Uterus (tissue), 3 donors: ENCODE measurements at regions not wholly inside any gene's neighbourhood (a gene's known extent, or its start where the extent isn't known, plus 50 kb on each side); places are given as distances from the start of the nearest gene placed in this dataset.
A peak's percentile ranks its signal among the peaks of the same experiment; 100 is the strongest.
"Not testable (repeated sequence)": the region's sequence is repeated elsewhere in the genome, so short reads cannot be mapped to it uniquely, and the experiment has no call there.

ENCODE experiments used
- DNase-seq, 2 donors: peaks; one replicate each; pipeline ENCODE4 v3.0.0-alpha.2; 2019 to 2020
- H3K27ac ChIP-seq, 2 donors: fragments of 200-600 bp; sonication (generic); 1 replicate in 1 of 2; 2 replicates in 1 of 2; pipeline ENCODE4 v1.5.1; 2016 to 2018
- H3K27me3 ChIP-seq, 2 donors: fragments of 200-600 bp; sonication (generic); one replicate each; pipeline ENCODE4 v1.5.1; 2018 to 2019; ENCODE audit warnings: control low read depth in 1 of 2
- H3K36me3 ChIP-seq, 2 donors: fragments of 200-600 bp; sonication (generic); one replicate each; pipeline ENCODE4 v1.5.1; 2019; ENCODE audit warnings: control low read depth in 1 of 2
- H3K4me1 ChIP-seq, 2 donors: fragments of 200-600 bp; sonication (generic); one replicate each; pipeline ENCODE4 v1.5.1; 2018 to 2019; ENCODE audit warnings: control low read depth in 1 of 2
- H3K4me3 ChIP-seq, 2 donors: fragments of 200-600 bp; sonication (generic); 1 replicate in 1 of 2; 2 replicates in 1 of 2; pipeline ENCODE4 v1.5.1; 2018 to 2019; ENCODE audit warnings: mild to moderate bottlenecking in 1 of 2
- H3K9me3 ChIP-seq, 2 donors: fragments of 200-600 bp; sonication (generic); one replicate each; pipeline ENCODE4 v1.5.1; 2019; ENCODE audit warnings: control low read depth in 1 of 2
- POLR2A ChIP-seq, 2 donors: fragments of 450-650 bp; IDR thresholded peaks; one replicate each; pipeline ENCODE4 v1.6.1; 2016; ENCODE audit warnings: antibody characterized with exemption in 2 of 2, mild to moderate bottlenecking in 1 of 2, moderate library complexity in 1 of 2
- intact Hi-C: fragments of 100-400 bp; cut with DNase I; formaldehyde crosslinking; loops from one replicate; pipeline ENCODE4 v1.15.1; 2023; ENCODE audit warnings: low total_unique reads
- TF ChIP-seq, protein P1 (sequence below), 4 experiments: fragments of 200-600 bp in 2 of 4; fragments of 450-650 bp in 2 of 4; sonication (generic) in 2 of 4; IDR thresholded peaks; one replicate each; pipeline ENCODE4 v1.5.1; 2016 to 2019; ENCODE audit warnings: antibody characterized with exemption in 4 of 4, mild to moderate bottlenecking in 2 of 4, moderate library complexity in 1 of 4
- donor health status: DM: yes; HTN: yes; CAD: no.

GRCh38 chr11:4315292-4315691, 52.9 kb downstream of the OR52B4 start:
- H3K4me3 ChIP-seq, H3K27ac ChIP-seq, DNase-seq, intact Hi-C loops, H3K9me3 ChIP-seq, H3K27me3 ChIP-seq, H3K36me3 ChIP-seq, H3K4me1 ChIP-seq: not testable (repeated sequence)

DNA sequence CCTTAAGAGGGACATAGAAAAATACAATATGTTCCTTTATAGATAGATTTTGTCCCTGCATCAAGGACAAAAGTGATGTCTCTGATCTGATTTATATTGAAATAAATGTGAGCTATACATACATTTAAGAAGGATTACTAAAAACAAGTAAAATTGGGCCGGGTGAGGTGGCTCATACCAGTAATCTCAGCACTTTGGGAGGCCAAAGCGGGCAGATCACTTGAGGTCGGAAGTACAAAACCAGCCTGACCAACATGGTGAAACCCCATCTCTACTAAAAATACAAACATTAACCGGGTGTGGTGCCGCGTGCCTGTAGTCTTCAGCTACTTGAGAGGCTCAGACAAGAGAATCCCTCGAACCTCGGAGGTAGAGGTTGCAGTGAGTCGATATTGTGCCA, 91.0 kb downstream of the OR52B4 start:
- H3K36me3 ChIP-seq, DNase-seq, H3K9me3 ChIP-seq, H3K27ac ChIP-seq, H3K4me1 ChIP-seq, intact Hi-C loops, H3K27me3 ChIP-seq, H3K4me3 ChIP-seq: not testable (repeated sequence)

DNA sequence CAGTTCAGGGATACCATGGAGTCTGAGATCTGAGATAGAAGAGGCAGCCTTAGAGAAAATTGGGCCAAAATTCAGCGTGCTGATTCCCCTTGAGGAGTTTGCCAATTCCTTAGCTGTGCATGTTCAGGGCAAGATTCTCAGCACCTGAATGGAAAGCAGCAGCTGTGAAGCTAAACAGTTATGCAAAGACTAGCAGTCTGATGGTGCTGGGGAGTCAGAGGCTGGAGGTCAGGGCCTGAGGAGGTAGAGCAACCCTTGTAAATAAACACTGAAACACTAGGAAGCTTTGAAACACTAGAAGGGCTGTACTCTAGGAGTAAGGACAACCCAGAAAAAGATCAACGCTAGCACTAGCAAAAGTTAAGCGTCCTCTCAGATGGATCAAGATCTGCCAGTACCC, 117.1 kb downstream of the OR52B4 start:
- H3K36me3 ChIP-seq, DNase-seq, H3K4me1 ChIP-seq, H3K9me3 ChIP-seq, intact Hi-C loops, H3K27ac ChIP-seq, H3K27me3 ChIP-seq, H3K4me3 ChIP-seq: not testable (repeated sequence)

GRCh38 chr11:4249475-4249874, 118.7 kb downstream of the OR52B4 start:
- H3K4me1 ChIP-seq, H3K27ac ChIP-seq, H3K27me3 ChIP-seq, intact Hi-C loops, DNase-seq, H3K4me3 ChIP-seq, H3K36me3 ChIP-seq, H3K9me3 ChIP-seq: not testable (repeated sequence)

DNA sequence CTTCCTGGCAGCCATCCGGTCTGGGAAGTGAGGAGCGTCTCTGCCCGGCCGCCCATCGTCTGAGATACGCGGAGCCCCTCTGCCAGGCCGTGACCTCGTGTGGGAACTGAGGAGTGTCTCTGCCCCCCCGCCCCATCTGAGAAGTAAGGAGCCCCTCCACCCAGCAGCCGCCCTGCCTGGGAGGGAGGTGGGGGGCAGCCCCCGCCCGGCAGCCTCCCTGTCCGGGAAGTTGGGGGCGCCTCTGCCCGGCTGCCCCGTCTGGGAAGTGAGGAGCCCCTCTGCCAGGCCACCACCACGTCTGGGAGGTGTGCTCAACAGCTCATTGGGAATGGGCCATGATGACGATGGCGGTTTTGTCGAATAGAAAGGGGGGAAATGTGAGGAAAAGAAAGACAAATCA, 130.4 kb downstream of the OR52B4 start:
- DNase-seq, H3K36me3 ChIP-seq, H3K9me3 ChIP-seq, H3K4me1 ChIP-seq, intact Hi-C loops, H3K27me3 ChIP-seq, H3K4me3 ChIP-seq, H3K27ac ChIP-seq: not testable (repeated sequence)

- H3K4me3 ChIP-seq, H3K27ac ChIP-seq, H3K4me1 ChIP-seq, H3K36me3 ChIP-seq, DNase-seq, intact Hi-C loops, H3K9me3 ChIP-seq, H3K27me3 ChIP-seq: not testable (repeated sequence)
These were observed 124.3 kb downstream of the RRM1 start for GRCh38 chr11:4218857-4219256.

GRCh38 chr11:4213746-4214145, 119.1 kb downstream of the RRM1 start:
- no peak for TF ChIP-seq POLR2A (IDR thresholded peaks at IDR 0.05)
- TF ChIP-seq, protein P1, sequence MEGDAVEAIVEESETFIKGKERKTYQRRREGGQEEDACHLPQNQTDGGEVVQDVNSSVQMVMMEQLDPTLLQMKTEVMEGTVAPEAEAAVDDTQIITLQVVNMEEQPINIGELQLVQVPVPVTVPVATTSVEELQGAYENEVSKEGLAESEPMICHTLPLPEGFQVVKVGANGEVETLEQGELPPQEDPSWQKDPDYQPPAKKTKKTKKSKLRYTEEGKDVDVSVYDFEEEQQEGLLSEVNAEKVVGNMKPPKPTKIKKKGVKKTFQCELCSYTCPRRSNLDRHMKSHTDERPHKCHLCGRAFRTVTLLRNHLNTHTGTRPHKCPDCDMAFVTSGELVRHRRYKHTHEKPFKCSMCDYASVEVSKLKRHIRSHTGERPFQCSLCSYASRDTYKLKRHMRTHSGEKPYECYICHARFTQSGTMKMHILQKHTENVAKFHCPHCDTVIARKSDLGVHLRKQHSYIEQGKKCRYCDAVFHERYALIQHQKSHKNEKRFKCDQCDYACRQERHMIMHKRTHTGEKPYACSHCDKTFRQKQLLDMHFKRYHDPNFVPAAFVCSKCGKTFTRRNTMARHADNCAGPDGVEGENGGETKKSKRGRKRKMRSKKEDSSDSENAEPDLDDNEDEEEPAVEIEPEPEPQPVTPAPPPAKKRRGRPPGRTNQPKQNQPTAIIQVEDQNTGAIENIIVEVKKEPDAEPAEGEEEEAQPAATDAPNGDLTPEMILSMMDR (IDR thresholded peaks at IDR 0.05) = no peak

DNA sequence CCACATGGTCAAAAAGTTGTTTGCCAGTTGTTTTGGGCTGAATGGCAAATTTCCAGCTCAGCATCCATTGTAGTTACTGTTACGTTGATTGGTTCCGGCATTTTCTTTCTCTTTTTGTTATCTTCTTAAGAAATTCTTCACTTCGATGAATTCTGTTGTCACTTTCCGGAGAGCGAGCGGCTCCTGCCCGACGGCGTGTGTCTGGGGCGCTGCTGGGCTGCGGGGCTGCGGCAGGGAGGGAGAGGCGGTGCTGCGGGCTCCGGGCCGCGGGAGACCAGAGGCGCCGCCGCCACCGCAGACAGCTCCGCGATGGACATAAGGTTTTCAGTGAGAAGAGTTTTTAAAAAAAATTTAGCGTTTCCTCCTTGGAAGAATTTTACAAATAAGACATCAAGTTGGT, 117.4 kb downstream of the RRM1 start:
- no peak for DNase-seq
- Histone ChIP-seq H3K4me1 (no peaks in the 10 kb centered on the region), H3K36me3 (no peaks in the 10 kb centered on the region), H3K27me3 (no peaks in the 10 kb centered on the region), H3K4me3 (peak overlapping the region in 1 of 2 donors; percentile 5), H3K9me3 (no peaks in the 10 kb centered on the region), H3K27ac (no peak overlapping the region)
- intact Hi-C loops = no loop called here
- TF ChIP-seq, protein P1 (IDR thresholded peaks at IDR 0.05) = no peak
- TF ChIP-seq POLR2A (IDR thresholded peaks at IDR 0.05) = no peak

More at GRCh38 chr11:4213746-4214145, 119.1 kb downstream of the RRM1 start:
- no peaks in the 10 kb centered on the region for H3K27me3 ChIP-seq
- no peaks in the 10 kb centered on the region for H3K36me3 ChIP-seq
- DNase-seq = no peak
- no peaks in the 10 kb centered on the region for H3K9me3 ChIP-seq
- intact Hi-C loops = no loop called here
- no peak overlapping the region for H3K4me3 ChIP-seq
- H3K4me1 ChIP-seq = no peaks in the 10 kb centered on the region
- no peak overlapping the region for H3K27ac ChIP-seq
